GM12878 (cell line): ENCODE measurements at regions not wholly inside any gene's neighbourhood (a gene's known extent, or its start where the extent isn't known, plus 50 kb on each side); places are given as distances from the start of the nearest gene placed in this dataset.

Experiments
- CTCF ChIP-seq, 3 experiments: IDR thresholded peaks in 2 of 3; conservative IDR thresholded peaks in 1 of 3; 2 replicates each; pipeline ENCODE4 v1.5.1; 2011; ENCODE audit warnings: low read depth in 3 of 3, low read length in 3 of 3, mild to moderate bottlenecking in 3 of 3, control low read depth in 2 of 3, moderate library complexity in 2 of 3, inconsistent platforms in 1 of 3, mixed read lengths in 1 of 3; ENCODE audit not compliant: control insufficient read depth in 2 of 3, insufficient read depth in 1 of 3; ENCODE audit errors: extremely low read depth in 1 of 3
- RB1 ChIP-seq: fragments of 450-650 bp; formaldehyde crosslinking; IDR thresholded peaks from 2 replicates; pipeline ENCODE4 v1.6.1; 2017; ENCODE audit warnings: mild to moderate bottlenecking, borderline replicate concordance
- REST ChIP-seq: IDR thresholded peaks from 2 replicates; pipeline ENCODE4 v1.6.1; 2012; ENCODE audit warnings: mild to moderate bottlenecking, low read depth, low read length
- SREBF1 ChIP-seq: IDR thresholded peaks from 2 replicates; pipeline ENCODE4 v1.6.1; 2012; ENCODE audit warnings: mild to moderate bottlenecking, low read length
- SREBF2 ChIP-seq: IDR thresholded peaks from 2 replicates; pipeline ENCODE4 v1.6.1; 2012; ENCODE audit warnings: mild to moderate bottlenecking, low read length

- TF ChIP-seq REST: no peak
- no peak for TF ChIP-seq SREBF2
- no peak for TF ChIP-seq SREBF1
- TF ChIP-seq CTCF (IDR thresholded peaks at IDR 0.05 in 2 of 3, conservative IDR thresholded peaks at IDR 0.05 in 1 of 3; ENCODE audit: control insufficient read depth in 2 of 3, extremely low read depth in 1 of 3, insufficient read depth in 1 of 3, low read depth in 3 of 3, low read length in 3 of 3): no peak
- TF ChIP-seq RB1: no peak
Observed at GRCh38 chr5:176723440-176723839, 76.2 kb downstream of the TSPAN17 start.
